Activated T-helper 1 cell treated with anti-CD3 and anti-CD28 coated beads, Interleukin-12 subunit alpha, Interleukin-12 subunit beta, Interleukin-2, Interleukin-4 antibody, amounts not matched to agents 30 ng/mL and 10 ng/mL and 1 ng/mL, durations not matched to agents 14 hours and 24 hours and 36 hours (primary cell): ENCODE measurements at regions not wholly inside any gene's neighbourhood (a gene's known extent, or its start where the extent isn't known, plus 50 kb on each side); places are given as distances from the start of the nearest gene placed in this dataset.

Experiments used
- DNase-seq: peaks from one replicate; pipeline ENCODE4 v3.0.0; 2021; ENCODE audit warnings: low spot score
- H3K27ac Mint-ChIP-seq: one replicate; pipeline ENCODE4 v1.8.0; 2021; ENCODE audit warnings: mild to moderate bottlenecking, mixed read lengths
- H3K27me3 Mint-ChIP-seq: one replicate; pipeline ENCODE4 v1.8.0; 2022; ENCODE audit warnings: mild to moderate bottlenecking, moderate library complexity, mixed read lengths; ENCODE audit not compliant: insufficient read depth
- H3K36me3 Mint-ChIP-seq: one replicate; pipeline ENCODE4 v1.8.0; 2021; ENCODE audit warnings: low read depth, mixed read lengths
- H3K4me1 Mint-ChIP-seq: one replicate; pipeline ENCODE4 v1.8.0; 2021; ENCODE audit warnings: low read depth, mixed read lengths
- H3K4me3 Mint-ChIP-seq: one replicate; pipeline ENCODE4 v1.8.0; 2021; ENCODE audit warnings: mild to moderate bottlenecking, moderate library complexity, mixed read lengths
- H3K9me3 Mint-ChIP-seq: one replicate; pipeline ENCODE4 v1.8.0; 2021; ENCODE audit warnings: mixed read lengths
- intact Hi-C: fragments of 100-400 bp; cut with micrococcal nuclease; formaldehyde crosslinking; loops from one replicate; pipeline ENCODE4 v1.15.1; 2024

DNA sequence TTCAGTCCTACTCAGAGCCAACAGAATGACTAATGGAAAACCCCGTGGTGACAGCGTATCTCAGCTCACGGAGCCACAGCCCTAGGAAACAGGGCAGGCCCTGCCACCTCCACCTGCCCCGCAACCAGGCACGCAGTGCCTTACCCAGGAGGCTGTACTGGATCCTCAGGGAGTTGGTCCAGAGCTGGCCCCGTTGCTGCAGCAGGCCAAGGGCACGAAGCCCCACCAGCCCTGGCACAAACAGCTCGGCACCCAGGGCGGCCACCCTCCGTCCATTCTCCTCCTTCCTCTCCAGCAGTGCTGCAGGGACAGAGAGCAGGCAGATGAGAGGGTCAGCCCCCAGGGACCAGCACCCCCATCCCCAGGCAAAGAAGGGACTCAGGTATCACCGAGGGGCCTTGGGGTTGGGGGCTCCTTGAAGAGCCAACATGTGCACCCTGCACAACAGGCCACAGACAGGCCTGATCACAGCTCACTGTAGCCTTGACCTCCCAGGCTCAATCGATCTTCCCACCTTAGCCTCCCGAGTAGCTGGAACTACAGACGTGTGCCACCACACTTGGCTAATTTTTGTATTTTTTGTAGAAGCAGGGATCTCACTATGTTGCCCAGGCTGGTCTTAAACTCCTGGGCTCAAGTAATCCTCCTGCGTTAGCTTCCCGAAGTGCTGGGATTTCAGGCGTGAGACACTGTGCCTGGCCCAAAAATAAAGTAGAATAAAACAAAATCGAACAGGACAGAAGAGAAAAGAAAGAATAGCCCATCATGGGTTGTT lies 115.7 kb downstream of the RMI2 start:
- DNase-seq, result no peak
- H3K9me3 Mint-ChIP-seq, result no peaks in the 10 kb centered on the region
- intact Hi-C loops, result no loop called here
- H3K27me3 Mint-ChIP-seq, result peaks cover 2% of the 10 kb centered on the region
- no peak overlapping the region for H3K4me3 Mint-ChIP-seq
- H3K4me1 Mint-ChIP-seq, result peaks cover 6% of the 10 kb centered on the region
- H3K27ac Mint-ChIP-seq, result no peak overlapping the region
- no peaks in the 10 kb centered on the region for H3K36me3 Mint-ChIP-seq

DNA sequence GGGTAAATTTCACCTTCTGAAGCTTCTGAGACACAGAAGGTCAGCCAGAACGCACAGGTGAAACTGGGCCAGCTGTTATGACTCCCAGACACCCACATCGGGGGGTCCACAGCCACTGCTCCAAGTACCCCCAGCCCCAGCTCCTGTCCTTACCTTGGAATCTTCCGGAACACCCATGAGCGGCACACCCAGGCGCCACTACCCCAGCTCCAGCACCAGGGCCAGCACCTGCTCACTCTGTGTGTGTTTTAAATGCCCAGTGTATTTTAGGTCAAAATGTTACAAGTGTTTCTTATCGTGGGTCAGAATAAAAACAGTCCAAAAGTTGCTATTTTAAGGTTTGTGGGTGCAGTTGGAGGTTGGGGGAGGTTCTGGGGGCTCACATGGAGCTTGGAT lies 116.3 kb downstream of the RMI2 start:
- intact Hi-C loops, result no loop called here
- peaks cover 6% of the 10 kb centered on the region for H3K4me1 Mint-ChIP-seq
- H3K27me3 Mint-ChIP-seq, result peaks cover 2% of the 10 kb centered on the region
- DNase-seq, result no peak
- no peaks in the 10 kb centered on the region for H3K9me3 Mint-ChIP-seq
- H3K36me3 Mint-ChIP-seq, result no peaks in the 10 kb centered on the region
- H3K27ac Mint-ChIP-seq, result no peak overlapping the region
- no peak overlapping the region for H3K4me3 Mint-ChIP-seq

DNA sequence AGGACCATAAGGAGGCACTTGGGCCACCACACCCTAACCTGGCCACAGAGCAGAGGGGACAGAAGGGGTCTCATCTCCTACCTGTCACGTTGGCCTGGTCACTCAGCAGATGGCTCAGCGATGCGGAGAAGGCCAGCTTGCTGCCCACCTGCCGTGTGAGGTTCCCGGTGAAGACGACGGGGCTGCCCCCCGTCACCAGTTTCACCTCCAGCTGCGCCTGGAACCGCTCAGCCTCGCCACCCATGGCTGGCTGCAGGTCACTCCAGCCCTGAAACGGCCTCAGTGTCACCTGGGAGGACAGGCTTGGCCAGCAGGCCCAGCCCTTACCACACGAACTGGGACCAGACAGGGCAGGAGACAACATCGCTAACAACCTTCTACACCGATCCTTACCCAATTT lies 116.8 kb downstream of the RMI2 start:
- Mint-ChIP-seq H3K27me3 (peaks cover 2% of the 10 kb centered on the region), H3K27ac (no peak overlapping the region), H3K4me1 (peaks cover 6% of the 10 kb centered on the region), H3K4me3 (no peak overlapping the region), H3K9me3 (no peaks in the 10 kb centered on the region), H3K36me3 (no peaks in the 10 kb centered on the region)
- no peak for DNase-seq
- intact Hi-C loops, result no loop called here

DNA sequence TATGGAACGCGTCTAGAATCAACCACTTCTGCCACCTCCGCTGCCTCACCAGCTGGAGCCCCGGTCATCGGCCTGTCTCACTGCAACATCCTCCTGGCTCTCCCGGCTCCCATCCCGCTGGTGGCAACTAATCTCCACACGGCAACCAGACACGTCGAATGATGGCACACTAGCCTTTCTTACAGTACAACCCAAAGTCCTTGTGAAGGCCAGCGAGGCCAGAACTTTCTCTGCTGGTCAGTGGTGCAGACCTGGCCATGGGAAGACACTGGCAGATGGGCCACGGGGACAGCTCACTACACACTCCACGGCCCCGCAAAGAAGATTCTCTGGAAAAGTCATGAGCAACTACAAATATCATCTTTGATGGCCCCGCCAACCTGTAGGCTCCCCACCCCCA lies 117.6 kb downstream of the RMI2 start:
- Mint-ChIP-seq H3K4me1 (peaks cover 6% of the 10 kb centered on the region), H3K27me3 (peaks cover 2% of the 10 kb centered on the region), H3K27ac (no peak overlapping the region), H3K9me3 (no peaks in the 10 kb centered on the region), H3K4me3 (no peak overlapping the region), H3K36me3 (no peaks in the 10 kb centered on the region)
- DNase-seq, result no peak
- intact Hi-C loops, result no loop called here

DNA sequence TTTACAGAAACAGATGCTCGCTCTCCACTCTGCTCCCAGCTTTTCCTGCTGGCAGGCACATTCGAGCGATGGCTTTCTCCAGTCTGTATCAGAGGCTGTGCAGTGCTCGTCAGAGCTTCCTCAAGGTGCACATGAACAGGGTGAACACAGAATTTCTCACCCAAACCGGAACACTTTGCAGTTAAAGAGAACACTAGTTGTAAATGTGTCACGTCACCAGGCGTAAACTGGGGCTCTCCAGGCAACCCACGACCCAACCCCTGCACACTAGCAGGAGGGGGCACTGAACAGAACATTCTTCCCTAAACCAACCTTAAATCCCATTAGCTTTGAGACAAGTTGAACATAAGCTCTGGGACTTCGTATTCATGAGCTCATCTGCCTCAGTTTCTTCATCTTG lies 119.0 kb downstream of the RMI2 start:
- Mint-ChIP-seq H3K4me1 (no peaks in the 10 kb centered on the region), H3K4me3 (no peak overlapping the region), H3K9me3 (no peaks in the 10 kb centered on the region), H3K36me3 (no peaks in the 10 kb centered on the region), H3K27ac (no peak overlapping the region), H3K27me3 (peaks cover 4% of the 10 kb centered on the region)
- intact Hi-C loops, result no loop called here
- no peak for DNase-seq

DNA sequence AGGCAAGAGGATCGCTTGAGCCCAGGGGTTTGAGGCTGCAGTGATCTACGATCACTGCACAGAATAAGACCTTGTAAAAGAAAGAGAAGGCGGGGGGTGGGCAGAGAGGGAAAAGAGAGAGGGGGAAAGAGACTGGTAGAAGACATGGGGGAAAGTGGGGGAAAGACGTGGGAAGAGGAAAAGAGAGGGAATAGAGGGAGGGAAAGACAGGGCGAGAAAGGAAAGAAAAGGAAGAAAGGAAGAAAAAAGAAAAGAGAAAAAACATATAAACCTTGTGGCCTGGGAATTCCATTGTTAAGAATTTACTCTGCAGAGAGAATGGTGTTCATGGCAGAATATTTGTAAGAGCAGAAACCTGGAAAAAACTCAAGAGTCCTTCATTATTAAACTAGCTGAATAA lies 120.4 kb downstream of the RMI2 start:
- no peaks in the 10 kb centered on the region for H3K36me3 Mint-ChIP-seq
- no peak for DNase-seq
- H3K4me3 Mint-ChIP-seq, result no peak overlapping the region
- H3K27ac Mint-ChIP-seq, result no peak overlapping the region
- H3K9me3 Mint-ChIP-seq, result no peaks in the 10 kb centered on the region
- peaks cover 4% of the 10 kb centered on the region for H3K27me3 Mint-ChIP-seq
- intact Hi-C loops, result no loop called here
- no peaks in the 10 kb centered on the region for H3K4me1 Mint-ChIP-seq

DNA sequence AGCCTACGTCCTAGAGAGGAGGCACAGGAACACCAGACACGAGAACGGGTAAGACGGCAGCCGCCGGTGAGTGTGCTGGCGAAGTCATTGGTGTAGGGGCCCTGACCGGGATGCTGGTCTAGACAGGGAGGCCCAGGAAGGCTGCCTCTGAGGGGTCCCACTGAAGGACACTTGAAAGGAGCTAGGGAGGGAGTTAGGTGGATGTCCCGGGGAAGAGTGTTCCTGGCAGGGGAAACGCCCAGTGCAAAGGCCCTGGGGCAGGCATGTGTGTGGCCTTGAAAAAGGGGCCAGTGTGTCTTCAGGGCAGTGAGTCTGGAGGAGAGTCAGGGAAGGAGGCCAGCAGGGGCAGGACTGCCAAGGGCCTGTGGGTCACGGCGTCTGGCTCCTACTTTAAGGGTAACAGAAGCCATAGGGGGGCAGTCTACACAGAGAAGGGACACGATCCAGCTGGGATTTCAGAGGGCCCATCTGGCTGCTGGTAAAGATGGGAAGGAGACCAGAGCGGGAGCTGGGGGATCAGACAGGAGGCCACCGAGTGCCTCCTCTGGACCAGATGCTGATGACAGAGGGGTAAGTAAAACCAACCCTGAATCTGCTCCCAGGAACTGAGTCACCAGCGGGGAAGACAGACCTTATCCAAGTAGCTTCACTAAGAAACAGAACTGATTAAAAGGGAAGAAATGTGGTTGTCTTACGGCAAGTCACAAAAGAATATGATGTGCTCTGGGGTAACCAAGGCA lies 115.9 kb downstream of the LITAF start:
- no peaks in the 10 kb centered on the region for H3K4me1 Mint-ChIP-seq
- no peak overlapping the region for H3K27ac Mint-ChIP-seq
- DNase-seq, result no peak
- no peaks in the 10 kb centered on the region for H3K36me3 Mint-ChIP-seq
- peaks cover 2% of the 10 kb centered on the region for H3K27me3 Mint-ChIP-seq
- no peaks in the 10 kb centered on the region for H3K9me3 Mint-ChIP-seq
- intact Hi-C loops, result no loop called here
- H3K4me3 Mint-ChIP-seq, result no peak overlapping the region

DNA sequence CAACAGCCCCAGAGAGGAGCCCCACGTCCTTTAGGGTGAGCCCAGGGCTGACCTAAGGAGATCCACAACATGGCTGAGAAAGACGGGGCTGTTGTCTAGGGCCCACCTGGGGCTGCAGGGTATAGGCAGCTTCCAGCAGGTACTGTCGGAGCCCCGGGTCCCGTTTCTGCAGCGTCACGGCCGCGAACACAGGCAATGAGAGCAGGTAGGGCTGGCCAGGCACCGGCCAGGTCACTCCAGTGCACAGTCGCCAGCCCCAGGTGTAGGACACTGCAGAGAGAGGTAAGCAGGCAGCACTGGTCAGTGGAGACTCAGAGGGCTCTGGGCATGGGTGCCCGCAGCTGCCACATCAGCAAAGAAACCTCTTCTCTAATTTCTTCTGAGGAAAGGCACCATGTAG lies 115.2 kb downstream of the LITAF start:
- no peak overlapping the region for H3K4me3 Mint-ChIP-seq
- H3K27ac Mint-ChIP-seq, result no peak overlapping the region
- DNase-seq, result no peak
- peaks cover 2% of the 10 kb centered on the region for H3K27me3 Mint-ChIP-seq
- no peaks in the 10 kb centered on the region for H3K36me3 Mint-ChIP-seq
- no peaks in the 10 kb centered on the region for H3K4me1 Mint-ChIP-seq
- no peaks in the 10 kb centered on the region for H3K9me3 Mint-ChIP-seq
- intact Hi-C loops, result no loop called here

DNA sequence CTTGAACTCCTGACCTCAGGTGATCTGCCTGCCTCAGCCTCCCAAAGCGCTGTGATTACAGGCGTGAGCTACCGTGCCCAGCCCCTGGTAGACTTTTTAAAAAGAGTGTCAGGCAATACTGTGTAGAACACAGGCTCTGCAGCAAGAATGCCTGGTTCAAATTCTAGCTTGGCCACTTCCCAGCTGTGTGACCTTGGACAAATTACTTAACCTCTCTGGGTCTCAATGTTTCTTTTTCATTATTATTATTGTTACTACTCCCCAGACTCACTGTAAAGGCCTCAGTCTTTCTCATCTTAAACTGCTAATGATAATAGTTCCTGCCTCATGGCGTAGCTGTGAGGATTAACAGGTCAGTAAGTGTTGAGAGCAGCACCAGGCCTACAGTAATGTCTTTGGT lies 114.3 kb downstream of the LITAF start:
- Mint-ChIP-seq H3K9me3 (no peaks in the 10 kb centered on the region), H3K4me3 (no peak overlapping the region), H3K27me3 (peaks cover 2% of the 10 kb centered on the region), H3K36me3 (no peaks in the 10 kb centered on the region), H3K4me1 (no peaks in the 10 kb centered on the region), H3K27ac (no peak overlapping the region)
- no peak for DNase-seq
- intact Hi-C loops, result no loop called here

DNA sequence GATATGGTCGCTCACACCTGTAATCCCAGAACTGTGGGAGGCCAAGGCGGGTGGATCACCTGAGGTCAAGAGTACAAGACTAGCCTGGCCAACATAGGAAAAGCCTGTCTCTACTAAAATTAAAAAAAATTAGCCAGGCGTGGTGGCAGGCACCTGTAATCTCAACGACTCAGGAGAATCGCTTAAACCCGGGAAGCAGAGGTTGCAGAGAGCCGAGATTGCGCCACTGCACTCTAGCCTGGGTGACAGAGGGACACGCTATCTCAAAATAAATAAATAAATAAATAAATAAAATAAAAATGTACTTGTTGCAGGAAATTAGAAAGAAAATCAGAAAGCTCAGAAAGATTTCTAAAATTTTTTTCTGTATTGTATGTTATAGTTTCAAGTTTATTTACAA lies 113.9 kb downstream of the LITAF start:
- H3K4me3 Mint-ChIP-seq, result no peak overlapping the region
- H3K9me3 Mint-ChIP-seq, result no peaks in the 10 kb centered on the region
- H3K27ac Mint-ChIP-seq, result no peak overlapping the region
- no peaks in the 10 kb centered on the region for H3K4me1 Mint-ChIP-seq
- H3K36me3 Mint-ChIP-seq, result no peaks in the 10 kb centered on the region
- DNase-seq, result no peak
- H3K27me3 Mint-ChIP-seq, result peaks cover 2% of the 10 kb centered on the region
- intact Hi-C loops, result no loop called here

DNA sequence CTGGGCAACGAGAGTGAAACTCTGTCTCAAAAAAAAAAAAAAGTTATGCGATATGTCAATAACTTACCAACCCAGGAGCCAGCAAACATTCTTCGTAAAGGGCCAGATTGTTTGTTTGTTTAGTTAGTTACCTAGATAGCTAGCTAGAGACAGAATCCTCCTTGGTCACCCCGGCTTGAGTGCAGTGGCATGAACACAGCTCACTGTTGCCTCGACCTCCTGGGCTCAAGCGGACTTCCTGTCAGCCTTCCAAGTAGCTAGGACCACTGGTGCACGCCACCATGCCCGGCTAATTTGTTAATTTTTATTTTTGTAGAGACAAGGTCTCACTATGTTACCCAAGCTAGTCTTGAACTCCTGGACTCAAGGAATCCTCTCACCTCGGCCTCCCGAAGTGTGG lies 113.0 kb downstream of the LITAF start:
- H3K9me3 Mint-ChIP-seq, result no peaks in the 10 kb centered on the region
- intact Hi-C loops, result no loop called here

DNA sequence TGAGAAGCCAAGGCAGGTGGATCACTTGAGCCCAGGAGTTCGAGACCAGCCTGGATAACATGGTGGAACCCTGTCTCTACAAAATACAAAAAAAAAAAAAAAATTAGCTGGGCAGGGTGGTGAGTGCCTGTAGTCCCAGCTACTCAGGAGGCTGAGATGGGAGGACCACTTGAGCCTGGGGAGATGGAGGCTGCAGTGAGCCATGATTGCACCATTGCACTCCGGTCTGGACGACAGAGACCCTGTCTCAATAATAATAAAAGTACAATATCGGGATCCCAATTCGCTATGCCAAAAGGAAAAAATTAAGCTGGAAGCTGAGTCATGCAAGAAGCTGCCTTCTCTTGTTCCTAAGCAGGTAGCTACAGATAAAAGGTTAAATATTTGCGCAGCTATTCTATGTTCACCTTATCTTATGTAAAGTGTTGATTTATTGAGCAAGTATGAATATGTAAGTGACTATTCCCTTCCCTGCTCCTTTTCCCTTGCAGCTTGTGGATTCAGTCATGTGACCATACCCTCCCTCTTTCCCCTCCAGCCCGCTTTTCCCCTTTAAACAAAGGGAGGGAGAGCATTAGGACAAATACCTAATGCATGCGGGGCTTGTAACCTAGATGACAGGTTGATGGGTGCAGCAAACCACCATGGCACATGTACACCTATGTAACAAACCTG lies 112.0 kb downstream of the LITAF start:
- no peaks in the 10 kb centered on the region for H3K4me1 Mint-ChIP-seq
- no peak overlapping the region for H3K4me3 Mint-ChIP-seq
- intact Hi-C loops, result no loop called here
- no peak for DNase-seq
- no peaks in the 10 kb centered on the region for H3K9me3 Mint-ChIP-seq
- H3K36me3 Mint-ChIP-seq, result no peaks in the 10 kb centered on the region
- H3K27me3 Mint-ChIP-seq, result no peaks in the 10 kb centered on the region
- H3K27ac Mint-ChIP-seq, result no peak overlapping the region

More for the DNA sequence above, 113.0 kb downstream of the LITAF start:
- H3K36me3 Mint-ChIP-seq, result no peaks in the 10 kb centered on the region
- H3K4me1 Mint-ChIP-seq, result no peaks in the 10 kb centered on the region
- no peak for DNase-seq
- H3K27ac Mint-ChIP-seq, result no peak overlapping the region
- no peak overlapping the region for H3K4me3 Mint-ChIP-seq
- H3K27me3 Mint-ChIP-seq, result peaks cover 2% of the 10 kb centered on the region

DNA sequence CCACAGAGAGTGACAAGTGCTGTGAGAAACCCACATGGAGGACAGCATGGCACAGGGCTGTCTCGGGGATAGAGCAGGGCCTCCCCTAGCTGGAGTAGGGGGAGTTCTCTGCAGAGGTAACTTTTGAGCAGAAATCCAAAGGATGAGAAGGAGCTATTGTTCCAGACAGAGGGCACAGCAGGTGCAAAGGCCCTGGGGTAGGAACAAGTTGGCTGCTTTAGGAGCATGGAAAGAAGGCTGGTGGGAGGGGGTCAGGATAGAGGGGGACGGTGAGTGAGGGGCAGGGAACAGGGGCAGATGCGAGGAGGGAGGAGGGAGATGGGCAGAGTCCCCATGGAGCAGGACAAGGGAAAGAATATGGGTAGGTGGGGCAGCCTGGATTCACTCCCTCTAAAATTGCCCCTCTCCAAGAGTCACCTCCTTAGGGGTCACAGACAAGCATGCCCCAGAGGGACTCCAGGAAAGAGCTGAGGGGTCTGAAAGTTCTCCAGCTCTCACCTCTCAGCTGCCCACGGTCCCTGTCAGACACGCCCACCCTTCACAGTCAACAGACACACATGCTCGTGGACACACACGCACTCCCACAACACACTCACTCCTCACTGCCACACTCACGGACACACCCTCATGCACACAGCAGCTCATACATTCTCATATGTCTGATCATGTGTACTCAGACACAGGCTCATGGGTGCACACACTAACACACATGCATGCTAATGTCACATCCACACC lies 110.7 kb downstream of the LITAF start:
- Mint-ChIP-seq H3K36me3 (no peaks in the 10 kb centered on the region), H3K9me3 (peaks cover 9% of the 10 kb centered on the region), H3K27me3 (no peaks in the 10 kb centered on the region)

More for the DNA sequence above, 110.7 kb downstream of the LITAF start:
- Mint-ChIP-seq H3K27ac (no peak overlapping the region), H3K4me1 (no peaks in the 10 kb centered on the region), H3K4me3 (no peak overlapping the region)
- DNase-seq, result no peak
- intact Hi-C loops, result no loop called here
